ENCODE measurements at regions not wholly inside any gene's neighbourhood (a gene's known extent, or its start where the extent isn't known, plus 50 kb on each side); places are given as distances from the start of the nearest gene placed in this dataset.
A peak's percentile ranks its signal among the peaks of the same experiment; 100 is the strongest.

GRCh38 chr13:85666356-85666755 is 132.9 kb downstream of the SLITRK6 start:
- no peak overlapping the region for H3K4me3 ChIP-seq (ENCODE audit: low read length)
- H3K9me3 ChIP-seq (ENCODE audit: low read length): no peaks in the 10 kb centered on the region
- no TSS peak for BruUV-seq (replicated peaks)
- no peak overlapping the region for H3K9ac ChIP-seq (ENCODE audit: low read length)
- H3F3A ChIP-seq (ENCODE audit: low read length, unreplicated experiment): no peaks in the 10 kb centered on the region
- ChIA-PET CTCF (no interaction called here), POLR2A (ENCODE audit: unreplicated experiment) (no interaction called here)
- H2AFZ ChIP-seq (ENCODE audit: low read length): no peak overlapping the region
- no peaks in the 10 kb centered on the region for H4K20me1 ChIP-seq (ENCODE audit: low read length)
- H3K36me3 ChIP-seq (ENCODE audit: low read depth, low read length): no peaks in the 10 kb centered on the region
- DNase-seq: no peak
- H3K79me2 ChIP-seq (ENCODE audit: low read length): no peaks in the 10 kb centered on the region
- intact Hi-C loops (cut with micrococcal nuclease): no loop called here
- ATAC-seq: no peak
- no peaks in the 10 kb centered on the region for H3K27me3 ChIP-seq (ENCODE audit: low read length)
- H3K9me2 ChIP-seq (replicated peaks; ENCODE audit: low read length): no peaks in the 10 kb centered on the region
- H3K27ac ChIP-seq (ENCODE audit: low read length): no peak overlapping the region
- TF ChIP-seq EZH2phosphoT487 (IDR thresholded peaks at IDR 0.05; ENCODE audit: borderline replicate concordance, low read length): no peak
- TF ChIP-seq EZH2 (IDR thresholded peaks at IDR 0.05; ENCODE audit: low read length, unreplicated experiment): no peak
- TF ChIP-seq CTCF (conservative IDR thresholded peaks at IDR 0.05; ENCODE audit: low read depth, low read length): no peak
- H3K4me2 ChIP-seq (ENCODE audit: low read length): no peak overlapping the region
- peaks cover 7% of the 10 kb centered on the region for H3K4me1 ChIP-seq (ENCODE audit: insufficient read depth, low read length)

- ATAC-seq (no peak; the same call in 1 of the 2 replicates), DNase-seq (peak; percentile 59)
- no peaks in the 10 kb centered on the region for H3F3A ChIP-seq (ENCODE audit: low read length, unreplicated experiment)
- no peak overlapping the region for H3K4me3 ChIP-seq (ENCODE audit: low read length)
- H3K4me2 ChIP-seq (ENCODE audit: low read length): no peak overlapping the region
- no TSS peak for BruUV-seq (replicated peaks)
- no peak for TF ChIP-seq CTCF (conservative IDR thresholded peaks at IDR 0.05; ENCODE audit: low read depth, low read length)
- peak overlapping the region; percentile 50; the same call in 1 of the 2 replicates for H2AFZ ChIP-seq (ENCODE audit: low read length)
- no peak overlapping the region for H3K9ac ChIP-seq (ENCODE audit: low read length)
- no peaks in the 10 kb centered on the region for H4K20me1 ChIP-seq (ENCODE audit: low read length)
- ChIA-PET CTCF (no interaction called here), POLR2A (ENCODE audit: unreplicated experiment) (no interaction called here)
- no peaks in the 10 kb centered on the region for H3K9me2 ChIP-seq (replicated peaks; ENCODE audit: low read length)
- peaks cover 7% of the 10 kb centered on the region for H3K4me1 ChIP-seq (ENCODE audit: insufficient read depth, low read length)
- peak overlapping the region; percentile 54 for H3K27ac ChIP-seq (ENCODE audit: low read length)
- H3K79me2 ChIP-seq (ENCODE audit: low read length): no peaks in the 10 kb centered on the region
- H3K27me3 ChIP-seq (ENCODE audit: low read length): no peaks in the 10 kb centered on the region
- no peaks in the 10 kb centered on the region for H3K36me3 ChIP-seq (ENCODE audit: low read depth, low read length)
- H3K9me3 ChIP-seq (ENCODE audit: low read length): no peaks in the 10 kb centered on the region
- intact Hi-C loops (cut with micrococcal nuclease): no loop called here
Observed at GRCh38 chr13:85665286-85665685, 133.9 kb downstream of the SLITRK6 start.

GRCh38 chr13:85663856-85664255 is 135.4 kb downstream of the SLITRK6 start:
- no peaks in the 10 kb centered on the region for H3K9me3 ChIP-seq (ENCODE audit: low read length)
- H3K9me2 ChIP-seq (replicated peaks; ENCODE audit: low read length): no peaks in the 10 kb centered on the region
- DNase-seq: no peak
- intact Hi-C loops (cut with micrococcal nuclease): no loop called here
- H2AFZ ChIP-seq (ENCODE audit: low read length): no peak overlapping the region
- H3K4me3 ChIP-seq (ENCODE audit: low read length): no peak overlapping the region
- H3F3A ChIP-seq (ENCODE audit: low read length, unreplicated experiment): no peaks in the 10 kb centered on the region
- no peaks in the 10 kb centered on the region for H4K20me1 ChIP-seq (ENCODE audit: low read length)
- no peak overlapping the region for H3K27ac ChIP-seq (ENCODE audit: low read length)
- no TSS peak for BruUV-seq (replicated peaks)
- POLR2A ChIA-PET (ENCODE audit: unreplicated experiment): no interaction called here
- no peak overlapping the region for H3K9ac ChIP-seq (ENCODE audit: low read length)
- TF ChIP-seq CTCF (conservative IDR thresholded peaks at IDR 0.05; ENCODE audit: low read depth, low read length): no peak
- no peak for TF ChIP-seq EZH2phosphoT487 (IDR thresholded peaks at IDR 0.05; ENCODE audit: borderline replicate concordance, low read length)
- no peak for TF ChIP-seq EZH2 (IDR thresholded peaks at IDR 0.05; ENCODE audit: low read length, unreplicated experiment)
- no peaks in the 10 kb centered on the region for H3K27me3 ChIP-seq (ENCODE audit: low read length)
- ATAC-seq: no peak
- no peaks in the 10 kb centered on the region for H3K79me2 ChIP-seq (ENCODE audit: low read length)
- CTCF ChIA-PET: no interaction called here
- H3K4me1 ChIP-seq (ENCODE audit: insufficient read depth, low read length): peaks cover 7% of the 10 kb centered on the region
- no peaks in the 10 kb centered on the region for H3K36me3 ChIP-seq (ENCODE audit: low read depth, low read length)
- no peak overlapping the region for H3K4me2 ChIP-seq (ENCODE audit: low read length)
